ENCODE measurements at regions not wholly inside any gene's neighbourhood (a gene's known extent, or its start where the extent isn't known, plus 50 kb on each side); places are given as distances from the start of the nearest gene placed in this dataset.
"Not testable (repeated sequence)": the region's sequence is repeated elsewhere in the genome, so short reads cannot be mapped to it uniquely, and the experiment has no call there.

DNA sequence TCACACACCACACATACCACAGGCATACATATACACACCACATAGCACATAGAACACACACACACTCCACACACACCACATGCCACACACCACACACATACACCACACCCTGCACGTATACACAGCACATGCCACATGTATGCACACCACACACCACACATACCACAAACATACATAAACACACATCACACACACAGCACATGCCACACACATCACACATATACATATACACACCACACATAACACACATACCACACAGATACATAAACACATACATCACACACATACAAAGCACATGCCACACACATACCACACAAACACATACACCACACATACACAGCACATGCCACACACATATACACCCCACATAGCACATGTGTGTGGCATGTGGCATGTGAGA is 171.1 kb downstream of the OR4M2 start:
- DNase-seq (ENCODE audit: extremely low spot score, unreplicated experiment) = no peak
- Mint-ChIP-seq H3K27me3 (no peaks in the 10 kb centered on the region), H3K36me3 (peaks cover 6% of the 10 kb centered on the region), H3K27ac (no peak overlapping the region), H3K9me3 (peaks cover 25% of the 10 kb centered on the region), H3K4me3 (no peak overlapping the region), H3K4me1 (ENCODE audit: unreplicated experiment) (no peaks in the 10 kb centered on the region)
- TF ChIP-seq, protein P1, sequence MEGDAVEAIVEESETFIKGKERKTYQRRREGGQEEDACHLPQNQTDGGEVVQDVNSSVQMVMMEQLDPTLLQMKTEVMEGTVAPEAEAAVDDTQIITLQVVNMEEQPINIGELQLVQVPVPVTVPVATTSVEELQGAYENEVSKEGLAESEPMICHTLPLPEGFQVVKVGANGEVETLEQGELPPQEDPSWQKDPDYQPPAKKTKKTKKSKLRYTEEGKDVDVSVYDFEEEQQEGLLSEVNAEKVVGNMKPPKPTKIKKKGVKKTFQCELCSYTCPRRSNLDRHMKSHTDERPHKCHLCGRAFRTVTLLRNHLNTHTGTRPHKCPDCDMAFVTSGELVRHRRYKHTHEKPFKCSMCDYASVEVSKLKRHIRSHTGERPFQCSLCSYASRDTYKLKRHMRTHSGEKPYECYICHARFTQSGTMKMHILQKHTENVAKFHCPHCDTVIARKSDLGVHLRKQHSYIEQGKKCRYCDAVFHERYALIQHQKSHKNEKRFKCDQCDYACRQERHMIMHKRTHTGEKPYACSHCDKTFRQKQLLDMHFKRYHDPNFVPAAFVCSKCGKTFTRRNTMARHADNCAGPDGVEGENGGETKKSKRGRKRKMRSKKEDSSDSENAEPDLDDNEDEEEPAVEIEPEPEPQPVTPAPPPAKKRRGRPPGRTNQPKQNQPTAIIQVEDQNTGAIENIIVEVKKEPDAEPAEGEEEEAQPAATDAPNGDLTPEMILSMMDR (conservative IDR thresholded peaks at IDR 0.05) = no peak

DNA sequence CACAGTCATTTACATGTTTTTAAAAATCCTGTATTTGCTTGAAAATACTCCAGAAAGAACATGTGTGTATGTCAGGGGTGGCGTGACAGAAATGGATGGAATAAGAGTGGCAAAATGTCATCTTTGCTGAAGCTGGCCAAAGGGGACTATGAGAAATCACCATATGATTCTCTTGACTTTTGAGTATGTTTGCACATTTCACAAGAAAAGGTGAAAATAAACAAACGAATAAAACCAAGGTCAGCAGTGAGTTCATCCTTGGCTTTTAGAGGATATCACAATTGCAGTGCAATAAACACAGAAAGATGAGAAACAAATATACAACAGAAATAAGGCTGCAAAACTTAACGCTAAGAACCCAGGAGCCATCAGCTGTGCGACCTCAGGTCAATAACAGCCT is 171.7 kb downstream of the OR4M2 start:
- H3K27me3 Mint-ChIP-seq; DNase-seq (ENCODE audit: extremely low spot score, unreplicated experiment); H3K4me3 Mint-ChIP-seq; H3K27ac Mint-ChIP-seq; H3K36me3 Mint-ChIP-seq; H3K4me1 Mint-ChIP-seq (ENCODE audit: unreplicated experiment): not testable (repeated sequence)
- H3K9me3 Mint-ChIP-seq = peaks cover 24% of the 10 kb centered on the region

DNA sequence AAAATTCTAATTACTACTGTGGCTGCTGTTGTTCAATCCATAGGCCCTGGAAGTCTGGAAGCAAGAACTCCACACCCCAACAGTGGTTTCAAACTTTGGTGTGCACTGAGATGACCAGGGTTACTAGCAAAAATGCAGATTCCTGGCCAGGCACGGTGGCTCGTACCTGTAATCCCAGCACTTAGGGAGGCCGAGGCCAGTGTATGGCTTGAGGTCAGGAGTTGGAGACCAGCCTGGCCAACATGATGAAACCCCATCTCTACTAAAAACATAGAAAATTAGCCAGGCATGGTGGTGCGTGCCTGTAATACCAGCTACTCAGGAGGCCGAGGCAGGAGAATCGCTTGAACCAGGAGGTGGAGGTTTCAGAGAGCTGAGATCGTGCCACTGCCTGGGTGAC is 172.2 kb downstream of the OR4M2 start:
- not testable (repeated sequence) for H3K4me1 Mint-ChIP-seq (ENCODE audit: unreplicated experiment); DNase-seq (ENCODE audit: extremely low spot score, unreplicated experiment); H3K4me3 Mint-ChIP-seq; H3K27ac Mint-ChIP-seq; H3K27me3 Mint-ChIP-seq; H3K36me3 Mint-ChIP-seq
- peaks cover 24% of the 10 kb centered on the region for H3K9me3 Mint-ChIP-seq

DNA sequence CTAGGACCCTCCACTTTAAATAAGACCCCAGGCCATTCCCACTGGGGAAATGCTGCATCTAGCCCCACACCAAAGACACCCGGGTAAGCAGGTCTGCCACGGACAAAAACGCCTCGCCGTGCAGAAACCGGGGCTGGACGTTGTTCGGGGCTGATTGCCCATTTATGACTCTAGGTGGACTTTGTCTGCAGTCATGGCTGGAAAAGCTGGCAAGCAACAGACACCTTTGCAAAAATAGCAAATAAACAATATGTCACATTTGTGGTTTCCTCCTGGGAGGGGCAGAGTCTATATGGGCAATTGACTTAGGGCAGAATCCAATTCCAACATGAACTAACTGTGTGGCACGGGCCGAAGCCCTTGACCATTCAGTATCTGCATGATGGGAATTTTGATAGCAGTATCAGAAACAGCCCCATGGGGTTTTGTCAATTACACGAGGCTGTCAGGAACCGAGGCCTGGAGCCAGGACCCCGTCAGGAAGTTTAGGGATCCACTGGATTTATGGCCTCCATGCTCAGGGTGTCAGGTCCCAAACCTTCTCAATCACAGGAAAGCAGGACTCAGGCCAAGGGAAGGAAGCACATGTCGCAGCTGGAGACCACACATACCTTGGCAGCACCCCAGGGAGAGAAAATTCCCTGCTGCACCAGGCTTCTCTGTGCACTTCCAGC is 172.8 kb downstream of the OR4M2 start:
- not testable (repeated sequence) for H3K4me1 Mint-ChIP-seq (ENCODE audit: unreplicated experiment); H3K4me3 Mint-ChIP-seq; H3K27ac Mint-ChIP-seq; H3K27me3 Mint-ChIP-seq; H3K36me3 Mint-ChIP-seq; DNase-seq (ENCODE audit: extremely low spot score, unreplicated experiment)
- peaks cover 21% of the 10 kb centered on the region for H3K9me3 Mint-ChIP-seq

DNA sequence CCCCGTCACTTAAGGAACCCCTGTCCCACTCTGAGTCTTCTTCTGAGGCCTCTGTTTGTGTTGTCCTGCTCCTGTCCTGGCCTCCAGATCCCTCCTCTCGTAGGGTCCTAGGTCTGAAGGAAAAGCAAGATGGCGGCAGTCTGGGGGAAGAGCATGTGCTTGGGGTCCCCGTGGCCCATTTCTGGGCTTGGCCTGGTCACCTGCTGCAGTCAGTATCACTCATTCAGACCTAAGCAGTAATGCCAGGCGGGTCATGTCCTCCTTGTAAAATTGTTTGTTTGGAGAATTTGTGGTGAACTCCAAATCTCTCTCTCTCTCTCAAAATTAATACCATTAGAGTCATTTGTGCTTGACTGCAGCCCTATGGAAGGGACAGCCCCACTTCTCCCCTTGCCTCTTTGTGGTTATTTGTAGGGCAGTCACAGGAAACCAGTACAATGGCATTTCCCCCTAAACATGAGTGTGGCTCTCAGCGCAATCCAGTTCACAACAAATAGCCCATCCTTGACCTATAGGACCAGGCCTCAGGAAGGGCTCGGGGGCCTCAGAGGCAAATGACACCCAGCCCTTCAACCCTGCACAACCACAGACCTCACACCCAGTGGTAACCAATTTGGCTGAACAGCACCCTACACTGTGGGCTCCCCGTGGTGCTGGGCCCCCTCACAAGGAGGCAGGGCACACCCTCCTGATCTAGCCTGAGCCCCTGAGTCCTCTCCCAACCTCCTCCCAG is 173.5 kb downstream of the OR4M2 start:
- Mint-ChIP-seq H3K36me3 (peaks cover 6% of the 10 kb centered on the region), H3K4me3 (no peak overlapping the region), H3K27me3 (no peaks in the 10 kb centered on the region), H3K9me3 (peaks cover 18% of the 10 kb centered on the region), H3K27ac (no peak overlapping the region), H3K4me1 (ENCODE audit: unreplicated experiment) (no peaks in the 10 kb centered on the region)
- DNase-seq (ENCODE audit: extremely low spot score, unreplicated experiment) = no peak
- TF ChIP-seq, protein P1 (conservative IDR thresholded peaks at IDR 0.05) = no peak

DNA sequence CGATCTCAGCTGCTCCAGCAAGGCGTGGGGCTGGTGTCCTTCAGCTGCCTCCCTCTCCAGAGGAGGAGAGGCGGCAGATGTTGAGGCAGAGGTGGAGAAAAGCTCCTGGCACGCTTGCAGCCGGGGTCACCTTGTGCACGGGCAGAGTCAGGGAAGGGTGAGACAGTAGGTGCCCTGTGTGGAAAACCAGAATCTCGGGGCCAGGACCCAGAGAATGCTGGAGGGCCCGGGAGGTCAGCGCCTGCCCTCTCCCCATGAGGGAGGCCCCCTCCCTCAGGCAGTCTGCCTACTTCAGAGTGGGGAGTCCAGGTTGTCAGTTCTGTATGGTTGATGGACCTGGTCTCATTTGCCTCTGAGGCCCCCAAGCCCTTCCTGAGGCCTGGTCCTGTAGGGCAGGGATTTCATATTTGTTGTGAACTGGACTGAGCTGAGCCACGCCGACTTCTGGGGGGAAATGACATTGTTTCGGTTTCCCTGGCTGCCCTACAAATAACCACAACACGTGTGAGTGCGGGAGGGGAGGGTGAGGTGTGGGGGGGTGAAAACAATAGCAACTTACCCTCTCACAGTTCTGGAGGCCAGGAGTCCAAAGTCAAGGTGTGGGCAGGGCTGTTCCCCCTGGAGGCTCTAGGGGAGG is 174.2 kb downstream of the OR4M2 start:
- not testable (repeated sequence) for H3K27me3 Mint-ChIP-seq; H3K36me3 Mint-ChIP-seq; DNase-seq (ENCODE audit: extremely low spot score, unreplicated experiment); H3K4me1 Mint-ChIP-seq (ENCODE audit: unreplicated experiment); H3K4me3 Mint-ChIP-seq; H3K27ac Mint-ChIP-seq
- peaks cover 18% of the 10 kb centered on the region for H3K9me3 Mint-ChIP-seq

DNA sequence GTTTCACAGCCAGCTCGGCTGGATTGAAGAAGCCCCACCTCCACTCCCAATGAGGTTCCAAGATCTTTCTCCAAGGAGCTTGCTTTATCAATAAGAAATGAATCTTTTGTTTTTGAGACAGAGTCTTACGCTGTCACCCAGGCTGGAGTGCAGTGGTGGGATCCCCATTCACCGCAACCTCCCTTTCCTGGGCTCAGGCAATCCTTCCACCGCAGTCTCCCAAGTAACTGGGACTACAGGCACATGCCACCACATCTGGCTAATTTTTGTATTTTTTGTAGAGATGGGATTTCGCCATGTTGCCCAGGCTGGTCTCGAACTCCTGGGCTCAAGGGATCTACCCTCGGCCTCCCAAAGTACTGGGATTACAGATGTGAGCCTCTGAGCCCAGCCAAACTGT is 175.3 kb downstream of the OR4M2 start:
- not testable (repeated sequence) for H3K4me3 Mint-ChIP-seq; H3K27me3 Mint-ChIP-seq; H3K36me3 Mint-ChIP-seq; H3K4me1 Mint-ChIP-seq (ENCODE audit: unreplicated experiment); H3K27ac Mint-ChIP-seq; DNase-seq (ENCODE audit: extremely low spot score, unreplicated experiment)
- H3K9me3 Mint-ChIP-seq = peaks cover 23% of the 10 kb centered on the region

DNA sequence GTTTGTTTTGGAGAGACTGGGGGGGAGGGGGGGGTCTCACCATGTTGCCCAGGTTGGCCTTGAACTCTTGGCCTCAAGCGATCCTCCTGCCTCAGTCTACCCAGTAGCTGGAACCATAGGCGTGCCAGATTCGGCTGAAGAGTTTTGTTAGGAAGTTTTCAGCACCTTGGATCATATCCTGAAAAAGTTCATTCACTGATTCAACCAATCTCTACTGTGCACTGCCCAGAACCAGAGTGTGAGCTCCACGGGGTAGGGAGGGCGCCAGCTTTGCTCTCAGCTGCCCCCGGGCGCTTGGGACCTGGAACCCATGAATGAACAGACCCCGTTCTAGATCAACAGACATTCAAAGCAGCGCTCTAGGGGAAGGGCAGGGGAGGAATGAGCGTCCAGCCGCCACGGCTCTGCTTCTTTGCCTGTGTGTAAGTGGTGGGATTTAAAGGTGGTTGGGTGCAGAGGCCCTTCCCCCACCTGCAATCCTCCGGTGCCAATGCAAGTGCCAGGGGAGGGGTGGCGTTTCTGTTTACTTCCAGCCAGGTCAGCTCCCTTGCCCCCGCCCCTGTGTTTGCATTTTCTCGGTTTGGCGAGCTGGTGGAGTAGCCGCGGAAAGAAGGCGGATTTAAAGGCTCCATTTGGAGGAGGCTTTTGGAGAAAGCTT is 176.2 kb downstream of the OR4M2 start:
- H3K27ac Mint-ChIP-seq; H3K4me3 Mint-ChIP-seq; H3K27me3 Mint-ChIP-seq; H3K36me3 Mint-ChIP-seq; DNase-seq (ENCODE audit: extremely low spot score, unreplicated experiment); H3K4me1 Mint-ChIP-seq (ENCODE audit: unreplicated experiment): not testable (repeated sequence)
- peaks cover 19% of the 10 kb centered on the region for H3K9me3 Mint-ChIP-seq

All from type B pancreatic cell (in vitro differentiated cells).